Keratinocyte (primary cell): ENCODE measurements at regions not wholly inside any gene's neighbourhood (a gene's known extent, or its start where the extent isn't known, plus 50 kb on each side); places are given as distances from the start of the nearest gene placed in this dataset.

Experiments
- CTCF ChIP-seq, 3 experiments: IDR thresholded peaks in 1 of 3; conservative IDR thresholded peaks in 1 of 3; optimal IDR thresholded peaks in 1 of 3; 2 replicates in 2 of 3; 3 replicates in 1 of 3; pipeline versions ENCODE3 to v1.5.1; 2011; ENCODE audit warnings: low read length in 3 of 3, mild to moderate bottlenecking in 3 of 3, moderate library complexity in 2 of 3, control low read depth in 1 of 3, inconsistent platforms in 1 of 3; ENCODE audit not compliant: insufficient read depth in 2 of 3; ENCODE audit errors: extremely low read depth in 1 of 3
- EZH2 ChIP-seq: IDR thresholded peaks from one replicate; pipeline ENCODE4 v1.6.1; 2012; ENCODE audit warnings: inconsistent platforms, mild to moderate bottlenecking, low read length, moderate library complexity

DNA sequence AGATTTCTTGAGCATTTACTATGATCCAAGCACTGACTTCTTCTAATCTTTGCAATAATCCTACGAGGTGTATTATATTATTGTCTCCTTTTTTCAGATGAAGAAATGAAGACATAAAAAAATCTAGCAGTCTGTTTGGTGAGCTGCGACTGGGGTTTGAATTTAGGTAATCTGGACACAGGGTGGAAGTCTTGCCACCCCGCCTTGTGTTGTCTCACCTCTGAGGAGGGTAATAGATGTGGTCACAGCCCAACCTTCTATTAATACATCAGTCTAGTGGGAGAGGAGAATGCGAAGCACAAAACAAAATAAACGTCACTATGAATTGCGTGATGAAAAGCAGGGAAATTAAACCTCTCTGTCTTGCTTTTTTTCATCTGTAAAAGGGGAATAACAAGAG is 993.9 kb downstream of the VRK1 start:
- no peak for TF ChIP-seq CTCF (optimal IDR thresholded peaks at IDR 0.05 in 1 of 3, IDR thresholded peaks at IDR 0.05 in 1 of 3, conservative IDR thresholded peaks at IDR 0.05 in 1 of 3; ENCODE audit: extremely low read depth in 1 of 3, insufficient read depth in 2 of 3, low read length in 3 of 3)
- TF ChIP-seq EZH2, result no peak
